Erythroblast (primary cell): ENCODE measurements at regions not wholly inside any gene's neighbourhood (a gene's known extent, or its start where the extent isn't known, plus 50 kb on each side); places are given as distances from the start of the nearest gene placed in this dataset.

Experiments used
- DNase-seq, 2 experiments: peaks; one replicate each; lab custom pipeline; 2025; lab: John Stamatoyannopoulos, UW
- GATA1 ChIP-seq: IDR thresholded peaks from 2 replicates; pipeline ENCODE4 v1.6.1; 2011; ENCODE audit warnings: low read depth, mild to moderate bottlenecking, control low read depth, low read length, moderate library complexity
- POLR2A ChIP-seq: IDR thresholded peaks from 2 replicates; pipeline ENCODE4 v1.6.1; 2011; ENCODE audit warnings: mild to moderate bottlenecking, low read length

DNA sequence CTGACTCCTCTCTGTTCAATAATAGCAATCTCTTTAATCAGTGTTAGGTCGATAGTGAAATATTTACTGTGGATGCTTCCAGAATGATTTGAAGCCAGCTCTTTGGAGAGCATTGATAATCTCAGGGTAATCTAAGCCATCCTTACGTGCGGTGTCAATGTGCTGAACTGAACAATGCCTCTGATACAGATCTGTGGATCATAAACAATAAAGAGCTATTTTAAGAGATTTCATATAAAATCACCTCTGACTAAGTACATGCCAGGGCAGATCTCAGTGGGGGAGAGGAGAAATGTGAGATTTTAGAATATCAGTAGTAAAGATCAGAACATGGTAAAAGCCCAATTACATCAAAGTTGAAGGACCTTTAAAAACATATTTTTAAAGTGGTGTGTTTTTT lies 319.3 kb upstream of the GBE1 start:
- DNase-seq: no peak
- TF ChIP-seq GATA1 (no peak), POLR2A (no peak)

DNA sequence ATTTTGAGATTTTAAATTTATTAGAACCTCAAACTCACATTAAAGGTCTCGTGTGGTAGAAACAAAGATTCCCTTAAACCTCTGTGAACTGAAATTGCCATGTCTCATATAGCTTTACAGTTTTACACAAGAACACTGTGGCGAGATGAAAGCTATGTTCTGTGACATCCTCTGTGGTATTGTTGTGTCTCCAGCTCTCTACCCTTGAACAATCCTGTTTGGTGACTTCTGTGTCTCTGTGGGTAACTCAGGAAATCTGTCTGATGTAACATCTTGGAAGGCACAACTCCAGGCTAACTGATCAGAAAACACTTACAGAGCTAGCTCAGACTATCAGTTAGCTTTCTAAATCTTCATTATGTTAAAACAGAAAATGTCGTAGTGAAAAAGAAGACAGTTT lies 318.8 kb upstream of the GBE1 start:
- TF ChIP-seq GATA1 (no peak), POLR2A (no peak)
- DNase-seq: no peak

DNA sequence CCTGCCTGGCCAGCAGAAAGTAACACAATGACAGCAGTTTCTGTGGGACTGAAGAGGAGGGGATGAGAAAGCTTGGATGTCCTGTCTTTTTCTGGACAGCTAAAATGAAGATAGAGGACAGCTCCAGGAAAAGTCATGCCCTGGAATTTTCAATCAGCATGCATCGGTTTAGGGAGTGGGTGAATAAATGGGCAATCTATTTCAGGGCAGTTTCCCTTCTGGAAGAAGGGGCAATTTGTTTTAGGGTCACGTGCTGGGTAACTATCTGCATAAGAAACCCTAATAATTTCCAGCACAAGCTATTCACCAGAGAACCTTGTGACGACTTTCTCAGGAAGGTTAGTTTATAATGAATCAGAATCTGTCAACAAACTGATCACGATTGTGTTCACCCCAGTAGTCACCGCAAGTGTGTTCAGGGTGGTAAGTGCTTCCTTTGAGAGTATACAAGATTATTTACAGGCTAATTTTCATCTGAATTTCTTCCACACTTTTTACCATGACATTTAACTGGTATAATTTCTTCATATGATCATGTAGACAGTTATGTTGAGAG lies 318.0 kb upstream of the GBE1 start:
- TF ChIP-seq POLR2A (no peak), GATA1 (no peak)
- no peak for DNase-seq

DNA sequence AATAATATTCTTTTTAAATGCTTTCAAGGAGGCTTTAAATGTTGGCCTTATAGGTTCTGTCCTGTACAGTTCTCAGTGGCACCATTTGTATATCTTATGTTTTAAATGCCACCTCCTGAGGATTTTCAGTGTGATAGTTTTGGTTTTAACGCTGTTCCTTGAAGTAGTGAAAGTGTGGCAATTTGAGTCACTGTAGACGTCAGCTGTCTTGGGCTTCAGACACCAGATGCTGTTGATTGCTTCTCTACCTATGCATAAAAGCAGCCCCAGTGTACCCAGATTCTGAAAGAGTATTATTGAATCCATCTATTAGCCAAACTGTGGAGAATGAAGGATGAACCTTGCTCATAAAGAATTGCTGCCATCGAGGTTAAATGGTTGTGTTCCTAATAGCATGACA lies 316.8 kb upstream of the GBE1 start:
- TF ChIP-seq GATA1: no peak
- no peak for TF ChIP-seq POLR2A
- DNase-seq: no peak

DNA sequence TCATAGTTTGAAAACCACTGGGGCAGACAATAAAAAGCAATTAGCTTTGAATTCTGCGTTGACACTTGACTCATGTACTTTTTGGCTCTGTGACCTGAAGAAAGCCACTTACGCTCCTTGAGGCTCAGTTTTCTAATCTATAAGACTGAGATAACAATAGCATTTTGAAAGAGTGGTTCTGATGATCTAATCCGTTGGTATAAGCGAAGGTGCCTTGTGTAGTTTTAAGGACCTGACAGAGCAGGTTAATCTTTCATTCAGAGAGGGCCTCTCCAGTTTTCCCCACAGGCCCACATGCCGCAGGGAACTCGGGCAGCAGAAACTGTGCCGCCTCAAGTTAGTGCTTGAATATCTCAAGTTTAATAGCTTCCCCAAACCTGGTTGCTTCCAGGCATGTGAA lies 306.0 kb upstream of the GBE1 start:
- TF ChIP-seq GATA1 (no peak), POLR2A (no peak)
- DNase-seq: no peak

DNA sequence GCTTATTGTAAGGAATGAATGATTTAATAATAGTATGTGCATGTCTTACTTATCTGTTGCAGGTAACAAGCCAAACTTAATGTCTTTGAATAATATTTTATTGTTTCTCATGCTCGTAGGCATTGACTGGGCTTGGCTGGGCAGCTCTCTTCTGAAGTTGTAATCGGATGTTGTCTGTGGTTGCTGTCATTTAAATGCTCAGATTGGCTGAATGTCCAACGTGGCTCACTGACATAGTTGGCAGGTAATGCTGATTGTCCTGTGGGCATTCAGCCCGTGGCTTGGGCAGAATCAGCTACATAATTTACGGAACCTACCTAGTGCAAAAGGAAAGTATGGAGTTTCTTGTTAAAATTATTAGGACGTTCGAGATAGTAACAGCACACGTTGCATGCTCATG lies 297.4 kb upstream of the GBE1 start:
- TF ChIP-seq GATA1 (no peak), POLR2A (no peak)

DNA sequence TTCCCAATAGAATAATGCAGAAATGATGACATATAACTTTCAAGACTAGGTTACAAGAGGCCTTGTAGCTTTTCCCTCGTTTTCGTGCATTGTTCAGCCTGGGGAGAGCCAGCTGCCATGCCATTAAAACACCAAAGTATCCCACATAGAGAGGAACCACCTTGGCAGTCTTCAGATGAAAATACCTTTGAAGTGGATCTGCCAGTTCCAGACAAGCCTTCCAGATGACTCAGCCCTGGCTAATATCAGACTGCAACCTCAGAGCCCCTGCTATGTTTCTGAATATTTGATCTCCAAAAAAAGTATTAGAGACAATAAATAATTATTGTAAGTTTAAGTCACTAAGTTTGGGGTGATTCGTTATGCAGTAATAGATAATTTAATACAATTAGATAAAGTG lies 294.3 kb upstream of the GBE1 start:
- TF ChIP-seq POLR2A (no peak), GATA1 (no peak)
- no peak for DNase-seq

More for the DNA sequence above, 297.4 kb upstream of the GBE1 start:
- DNase-seq: no peak

DNA sequence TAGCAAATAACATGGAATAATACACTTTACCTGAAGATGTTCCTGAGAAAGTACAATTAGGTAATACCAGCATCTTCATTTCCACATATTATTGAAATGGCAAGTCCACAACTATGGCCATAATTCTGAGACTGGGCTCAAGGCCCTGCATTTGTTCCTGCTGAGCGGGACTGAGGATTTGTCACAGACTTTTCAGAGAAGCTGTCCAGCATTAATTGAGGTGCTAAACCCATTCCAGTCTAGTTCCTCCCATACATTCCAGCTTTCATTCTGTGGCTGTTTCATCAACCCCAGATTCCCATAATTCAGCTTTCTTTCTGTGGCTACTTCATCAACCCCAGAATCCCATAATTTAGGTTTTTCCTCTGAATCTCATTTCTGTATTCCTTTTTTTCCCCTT lies 293.4 kb upstream of the GBE1 start:
- no peak for TF ChIP-seq GATA1
- TF ChIP-seq POLR2A: no peak
- no peak for DNase-seq

DNA sequence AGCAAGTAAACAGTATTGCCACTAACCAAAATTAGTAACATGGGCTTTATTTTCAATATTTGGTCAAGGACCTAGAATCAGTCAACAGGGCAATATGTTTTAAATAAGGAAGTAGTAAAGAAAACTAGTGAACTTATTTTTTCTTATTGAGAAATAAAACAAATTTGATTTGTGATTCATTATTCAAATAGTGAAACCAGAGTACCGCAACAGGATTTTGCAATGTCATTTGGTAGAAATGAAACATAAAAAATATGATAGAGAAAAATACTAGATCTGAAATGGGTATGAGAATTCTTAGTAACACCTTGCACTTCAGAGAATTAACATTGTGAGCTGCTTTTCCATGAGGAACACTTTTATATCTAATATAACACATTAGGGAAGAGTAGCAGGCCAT lies 291.8 kb upstream of the GBE1 start:
- TF ChIP-seq POLR2A: no peak
- TF ChIP-seq GATA1: no peak
- DNase-seq: no peak

DNA sequence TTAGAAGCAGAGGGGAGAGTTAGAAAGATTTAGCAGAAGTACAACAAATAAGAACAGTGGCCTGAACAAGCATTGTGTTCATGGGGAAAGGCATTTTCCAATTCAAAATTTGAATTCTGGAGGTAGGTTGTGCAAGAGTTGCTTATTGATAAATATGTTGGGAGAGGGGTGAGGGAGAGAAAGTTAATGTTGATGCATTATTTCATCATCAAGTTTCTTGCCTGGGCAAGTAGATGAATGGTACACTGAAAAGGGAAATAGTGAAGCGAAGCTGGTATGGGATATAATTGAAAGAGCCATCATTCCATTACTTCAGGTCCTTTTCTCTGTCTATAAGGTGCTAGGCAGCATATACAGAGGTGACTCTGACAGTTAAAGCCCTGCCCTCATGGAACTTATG lies 288.9 kb upstream of the GBE1 start:
- DNase-seq: no peak
- TF ChIP-seq POLR2A (no peak), GATA1 (no peak)

DNA sequence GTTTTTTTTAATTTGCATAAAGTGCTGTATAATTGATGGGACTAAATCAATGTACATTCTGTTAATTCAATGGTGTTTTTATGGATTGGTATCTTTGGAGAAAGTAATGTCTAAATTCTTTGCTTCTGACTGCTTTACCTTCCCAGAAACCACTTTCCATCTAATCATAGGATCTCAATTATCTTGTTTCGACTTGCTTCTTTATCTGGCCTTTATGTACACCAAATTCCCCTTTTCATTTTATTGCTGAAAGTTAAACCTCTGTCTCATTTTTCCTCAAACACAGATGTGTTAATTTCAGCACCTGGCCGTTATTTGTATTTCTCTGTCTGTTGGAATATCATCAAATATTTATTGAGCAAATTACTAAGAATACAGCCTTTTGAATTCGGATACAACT lies 287.3 kb upstream of the GBE1 start:
- TF ChIP-seq POLR2A (no peak), GATA1 (no peak)
- DNase-seq: no peak

DNA sequence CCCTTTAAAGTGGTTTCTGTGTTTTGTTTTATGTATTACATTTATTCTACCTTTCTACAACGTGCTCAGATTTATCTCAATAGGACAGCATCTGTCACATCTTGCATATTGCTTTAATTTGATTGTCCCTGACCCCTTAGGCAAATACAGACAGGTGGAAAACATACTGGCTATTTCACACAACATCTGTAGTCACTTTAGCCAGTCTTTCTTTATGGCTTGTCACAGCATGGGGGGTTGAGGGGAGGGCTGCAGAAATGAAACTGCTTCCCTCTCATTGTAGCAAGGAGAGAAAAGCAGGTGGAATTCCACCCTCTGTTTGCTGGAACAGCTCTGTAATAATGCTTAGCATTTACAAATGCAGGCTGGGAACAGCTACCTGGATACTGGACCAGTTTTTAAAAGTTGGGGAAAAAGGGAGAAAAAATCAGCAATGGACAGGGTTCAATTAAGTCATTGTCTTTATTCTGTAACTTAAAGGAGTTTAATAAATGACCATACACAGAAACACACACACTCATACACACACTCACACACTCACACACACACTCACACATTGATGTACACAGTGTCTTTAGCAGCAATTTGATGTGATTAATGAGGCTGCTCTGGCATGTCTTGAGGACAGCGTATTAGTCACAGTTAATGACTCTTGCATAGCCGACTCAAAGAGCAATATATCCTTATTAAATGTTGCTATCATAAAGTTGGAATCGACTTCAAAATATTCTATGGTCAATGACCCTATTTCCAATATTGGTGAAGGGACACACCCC lies 283.7 kb upstream of the GBE1 start:
- TF ChIP-seq POLR2A: no peak
- no peak for TF ChIP-seq GATA1
- DNase-seq: no peak

DNA sequence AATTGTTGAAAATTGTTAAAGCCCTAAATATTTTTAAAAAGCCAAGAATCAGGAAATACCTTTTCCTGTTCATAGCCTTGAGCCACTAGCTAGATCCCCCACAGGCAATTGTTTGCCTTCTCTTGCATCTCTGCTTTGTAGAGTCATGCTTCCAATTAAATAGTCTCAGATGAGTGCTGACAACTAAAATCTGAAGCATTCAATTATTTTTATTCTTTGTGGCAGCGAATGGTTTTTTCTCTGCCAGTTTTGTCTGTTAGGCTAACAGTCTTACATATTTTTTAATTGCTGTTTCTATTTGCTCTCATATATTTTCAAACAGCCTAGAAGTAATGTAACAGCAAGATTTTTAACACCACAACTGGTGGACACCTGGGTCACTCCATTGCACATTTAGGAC lies 277.1 kb upstream of the GBE1 start:
- no peak for DNase-seq

DNA sequence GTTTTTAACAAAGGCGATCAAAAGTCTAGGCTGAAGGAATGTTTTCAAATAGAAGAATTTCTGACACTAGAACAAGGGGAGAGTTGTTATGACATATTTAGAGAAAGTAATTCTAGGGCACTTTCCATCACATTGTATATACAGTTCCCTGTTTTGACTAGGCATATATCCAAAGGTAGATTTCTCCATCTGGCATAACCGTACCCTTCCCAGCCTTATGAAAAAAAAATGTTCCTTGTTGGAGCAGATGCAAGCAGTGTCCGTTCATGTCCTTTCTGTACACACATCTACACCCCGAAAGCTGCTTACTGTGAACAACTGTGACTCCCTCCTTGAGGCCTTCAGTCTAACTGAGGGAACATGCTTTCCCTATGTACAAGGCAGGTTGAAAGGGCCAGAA lies 271.7 kb upstream of the GBE1 start:
- TF ChIP-seq POLR2A: no peak
- no peak for TF ChIP-seq GATA1
- DNase-seq: no peak

More for the DNA sequence above, 277.1 kb upstream of the GBE1 start:
- TF ChIP-seq POLR2A (no peak), GATA1 (no peak)

DNA sequence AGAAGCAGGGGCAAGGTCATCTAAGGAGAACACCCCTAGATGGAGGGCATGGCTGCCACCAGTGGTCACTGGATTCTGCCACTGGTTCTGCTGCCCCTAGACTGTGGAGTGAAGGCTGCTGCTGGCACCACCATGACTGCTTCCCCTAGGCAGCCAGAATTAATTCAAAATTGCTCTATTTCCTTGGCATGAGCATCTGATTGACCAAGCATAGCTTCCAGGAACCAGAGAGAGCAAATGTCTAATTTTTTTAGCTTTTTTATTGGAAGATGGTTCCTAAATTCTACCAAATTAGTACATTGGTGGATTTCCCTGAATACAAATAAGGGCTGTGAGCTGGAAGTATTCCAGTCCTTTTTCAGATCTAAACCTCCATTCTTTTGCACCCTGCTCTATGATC lies 270.2 kb upstream of the GBE1 start:
- DNase-seq: no peak
- TF ChIP-seq POLR2A: no peak
- no peak for TF ChIP-seq GATA1
